GM12878 (cell line): ENCODE measurements at regions not wholly inside any gene's neighbourhood (a gene's known extent, or its start where the extent isn't known, plus 50 kb on each side); places are given as distances from the start of the nearest gene placed in this dataset.

ENCODE experiments used
- ATAC-seq: fragments of 200-7000 bp; cut with Tn5 transposase; 3 replicates; pipeline ENCODE4 v1.9.1; 2020; ENCODE audit warnings: mild to moderate bottlenecking, moderate library complexity
- BruUV-seq: library from RNA; stranded (reverse); fragments of 400-500 nt; replicated peaks from 2 replicates; lab custom pipeline; 2021; lab: Mats Ljungman, UMichigan
- CTCF ChIA-PET: fragments of 300-600 bp; sonication (Branson Sonifier 250); formaldehyde crosslinking; extraction: SDS; loops from one replicate; lab custom pipeline; 2021; ENCODE audit warnings: inconsistent platforms; lab: Yijun Ruan, JAX
- POLR2A ChIA-PET: fragments of 350-600 bp; formaldehyde crosslinking; extraction: SDS; loops from one replicate; lab custom pipeline; 2021; ENCODE audit warnings: inconsistent platforms; lab: Charles Lee
- RAD21 ChIA-PET: fragments of 300-600 bp; sonication (Branson Sonifier 250); formaldehyde crosslinking; loops from one replicate; lab custom pipeline; 2023; ENCODE audit warnings: antibody characterized with exemption; ENCODE audit not compliant: unreplicated experiment; lab: Charles Lee
- SMC1A ChIA-PET: fragments of 300-600 bp; sonication (Branson Sonifier 250); formaldehyde crosslinking; loops from one replicate; lab custom pipeline; 2023; ENCODE audit not compliant: unreplicated experiment, uncharacterized antibody; lab: Charles Lee
- DNase-seq: peaks from one replicate; pipeline ENCODE4 v3.0.0-alpha.2; 2011; ENCODE audit warnings: low read depth, low spot score
- FAIRE-seq: peaks from 3 replicates; lab custom pipeline; 2011; peaks lifted over from hg19 to GRCh38; lab: Jason Lieb, UNC
- H2AFZ ChIP-seq: 2 replicates; pipeline ENCODE4 v1.6.0; 2011; ENCODE audit warnings: low read depth, low read length, control low read depth; ENCODE audit not compliant: control insufficient read depth
- H3K27ac ChIP-seq: 2 replicates; pipeline ENCODE4 v1.5.1; 2011; ENCODE audit warnings: control low read depth; ENCODE audit not compliant: control insufficient read depth, insufficient read depth
- H3K27me3 ChIP-seq, 2 experiments: replicated peaks in 1 of 2; 2 replicates each; pipeline versions ENCODE4 v1.6.0 to v1.6.1; 2011; ENCODE audit warnings: low read length in 1 of 2; ENCODE audit not compliant: control insufficient read depth in 2 of 2, insufficient read depth in 2 of 2
- H3K36me3 ChIP-seq, 2 experiments: 2 replicates each; pipeline ENCODE4 v1.5.1; 2011; ENCODE audit warnings: low read length in 1 of 2; ENCODE audit not compliant: control insufficient read depth in 2 of 2, insufficient read depth in 2 of 2
- H3K4me1 ChIP-seq: 2 replicates; pipeline ENCODE4 v1.6.1; 2011; ENCODE audit warnings: mild to moderate bottlenecking, low read length, moderate library complexity, mixed read lengths; ENCODE audit not compliant: control insufficient read depth, insufficient read depth
- H3K4me2 ChIP-seq: 2 replicates; pipeline ENCODE4 v1.6.0; 2011; ENCODE audit warnings: control low read depth; ENCODE audit not compliant: control insufficient read depth, insufficient read depth
- H3K4me3 ChIP-seq: fragments of 200-600 bp; sonication (generic); 2 replicates; pipeline ENCODE4 v1.5.1; 2016
- H3K79me2 ChIP-seq: 2 replicates; pipeline ENCODE4 v1.6.0; 2011; ENCODE audit warnings: low read length; ENCODE audit not compliant: control insufficient read depth, insufficient read depth
- H3K9ac ChIP-seq: 2 replicates; pipeline ENCODE4 v1.8.0; 2011; ENCODE audit warnings: low read length, control low read depth, mixed read lengths; ENCODE audit not compliant: control insufficient read depth, insufficient read depth
- H3K9me3 ChIP-seq: replicated peaks from 3 replicates; pipeline ENCODE4 v1.5.1; 2011; ENCODE audit warnings: mild to moderate bottlenecking, low read length; ENCODE audit not compliant: control insufficient read depth, insufficient read depth
- H4K20me1 ChIP-seq: 2 replicates; pipeline ENCODE4 v1.6.0; 2011; ENCODE audit not compliant: control insufficient read depth, insufficient read depth
- CHD2 ChIP-seq: IDR thresholded peaks from 2 replicates; pipeline ENCODE4 v1.6.1; 2011; ENCODE audit warnings: low read depth, low read length, improper control_type of control experiment, borderline replicate concordance
- EZH2 ChIP-seq: IDR thresholded peaks from 2 replicates; pipeline ENCODE4 v1.6.1; 2012; ENCODE audit warnings: low read depth, mild to moderate bottlenecking, control low read depth, inconsistent platforms, low read length, borderline replicate concordance; ENCODE audit not compliant: control insufficient read depth
- FOXM1 ChIP-seq: IDR thresholded peaks from 2 replicates; pipeline ENCODE4 v1.6.1; 2012; ENCODE audit warnings: low read depth, mild to moderate bottlenecking, inconsistent platforms, low read length, moderate library complexity
- IKZF1 ChIP-seq: fragments of 450-650 bp; conservative IDR thresholded peaks from 2 replicates; pipeline ENCODE4 v1.6.1; 2017; ENCODE audit warnings: antibody characterized with exemption, mild to moderate bottlenecking
- NR2C1 ChIP-seq: fragments of 450-650 bp; IDR thresholded peaks from 2 replicates; pipeline ENCODE4 v1.6.1; 2017; ENCODE audit warnings: antibody characterized with exemption, mild to moderate bottlenecking, moderate library complexity
- PAX5 ChIP-seq: IDR thresholded peaks from 2 replicates; pipeline ENCODE4 v1.6.1; 2011; ENCODE audit warnings: low read depth, low read length, borderline replicate concordance
- RB1 ChIP-seq: fragments of 450-650 bp; formaldehyde crosslinking; IDR thresholded peaks from 2 replicates; pipeline ENCODE4 v1.6.1; 2017; ENCODE audit warnings: mild to moderate bottlenecking, borderline replicate concordance
- SPI1 ChIP-seq: IDR thresholded peaks from 2 replicates; pipeline ENCODE4 v1.6.1; 2011; ENCODE audit warnings: low read depth, mild to moderate bottlenecking, low read length, moderate library complexity, borderline replicate concordance; ENCODE audit not compliant: insufficient read depth
- WGBS: methylation state at CpG from one replicate; pipeline ENCODE4 v1.1.6; 2016; ENCODE audit warnings: low lambda C conversion rate; ENCODE audit not compliant: insufficient replicate concordance, insufficient coverage; ENCODE audit errors: missing lambda C conversion rate; 5-methylcytosine and 5-hydroxymethylcytosine counted together
- in situ Hi-C: fragments of 300-500 bp; cut with MboI; formaldehyde crosslinking; loops from 9 replicates; pipeline ENCODE4 v1.14.3; 2018; ENCODE audit warnings: mixed read lengths
- intact Hi-C: fragments of 100-400 bp; cut with micrococcal nuclease; formaldehyde crosslinking; loops from one replicate; pipeline ENCODE4 v1.14.2; 2022; ENCODE audit not compliant: unreplicated experiment
- TF ChIP-seq, protein P1 (sequence below): fragments of 450-650 bp; IDR thresholded peaks from 2 replicates; pipeline ENCODE4 v1.6.1; 2017; ENCODE audit warnings: mild to moderate bottlenecking, low read depth, inconsistent platforms; ENCODE audit not compliant: poor library complexity, severe bottlenecking
- TF ChIP-seq, protein P2 (sequence below): fragments of 150-350 bp; IDR thresholded peaks from 2 replicates; pipeline ENCODE4 v1.6.1; 2014; ENCODE audit warnings: mild to moderate bottlenecking, low read depth, low read length
- TF ChIP-seq, protein P3 (sequence below): fragments of 450-650 bp; IDR thresholded peaks from 2 replicates; pipeline ENCODE4 v1.6.1; 2014; ENCODE audit warnings: mild to moderate bottlenecking

DNA sequence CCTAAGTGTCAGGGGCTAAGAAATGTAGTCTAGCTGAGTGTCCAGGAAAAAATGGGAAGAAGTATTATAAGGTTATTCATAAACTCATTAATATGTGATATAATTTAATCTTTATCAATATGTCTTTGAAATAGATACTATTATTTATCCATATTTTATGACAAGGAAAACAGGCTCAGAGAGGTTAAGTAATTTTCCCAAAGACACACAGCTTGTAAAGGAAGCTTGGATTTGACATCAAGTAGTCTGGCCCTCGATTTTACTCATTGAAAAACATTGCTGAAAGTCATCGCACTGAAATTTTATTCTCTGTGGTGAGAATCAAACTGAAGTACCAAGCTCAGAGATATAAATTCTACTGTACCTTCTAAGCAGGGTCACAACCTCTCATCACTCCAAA lies 276.9 kb downstream of the MSX2 start (continued):
- TF ChIP-seq SPI1, result no peak
- TF ChIP-seq, protein P1, sequence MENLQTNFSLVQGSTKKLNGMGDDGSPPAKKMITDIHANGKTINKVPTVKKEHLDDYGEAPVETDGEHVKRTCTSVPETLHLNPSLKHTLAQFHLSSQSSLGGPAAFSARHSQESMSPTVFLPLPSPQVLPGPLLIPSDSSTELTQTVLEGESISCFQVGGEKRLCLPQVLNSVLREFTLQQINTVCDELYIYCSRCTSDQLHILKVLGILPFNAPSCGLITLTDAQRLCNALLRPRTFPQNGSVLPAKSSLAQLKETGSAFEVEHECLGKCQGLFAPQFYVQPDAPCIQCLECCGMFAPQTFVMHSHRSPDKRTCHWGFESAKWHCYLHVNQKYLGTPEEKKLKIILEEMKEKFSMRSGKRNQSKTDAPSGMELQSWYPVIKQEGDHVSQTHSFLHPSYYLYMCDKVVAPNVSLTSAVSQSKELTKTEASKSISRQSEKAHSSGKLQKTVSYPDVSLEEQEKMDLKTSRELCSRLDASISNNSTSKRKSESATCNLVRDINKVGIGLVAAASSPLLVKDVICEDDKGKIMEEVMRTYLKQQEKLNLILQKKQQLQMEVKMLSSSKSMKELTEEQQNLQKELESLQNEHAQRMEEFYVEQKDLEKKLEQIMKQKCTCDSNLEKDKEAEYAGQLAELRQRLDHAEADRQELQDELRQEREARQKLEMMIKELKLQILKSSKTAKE, result no peak
- TF ChIP-seq NR2C1, result no peak
- no peak for TF ChIP-seq IKZF1
- TF ChIP-seq EZH2, result no peak
- TF ChIP-seq, all 136 proteins: peak for 0

DNA sequence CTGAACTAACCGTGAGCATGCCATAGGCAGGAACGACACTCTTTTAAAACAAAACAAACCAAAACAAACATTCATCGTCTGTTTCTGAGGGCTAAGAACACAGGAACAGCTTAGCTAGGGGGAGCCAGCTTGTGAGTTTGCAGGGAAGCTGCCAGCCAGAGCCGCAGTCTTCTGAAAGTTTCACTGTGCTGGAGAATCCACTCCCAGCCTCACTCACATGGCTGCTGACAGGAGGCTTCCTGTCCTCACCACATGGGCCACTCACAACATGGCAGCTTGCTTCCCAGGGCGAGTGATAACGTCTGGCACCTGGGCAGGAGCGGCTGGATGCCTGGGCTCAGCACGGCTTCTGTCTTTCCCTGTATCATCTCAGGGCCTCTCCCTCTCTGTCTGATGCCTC lies 275.2 kb downstream of the MSX2 start:
- H3K36me3 ChIP-seq, result no peaks in the 10 kb centered on the region
- no peak for DNase-seq
- ChIA-PET POLR2A (no interaction called here), RAD21 (no interaction called here), SMC1A (no interaction called here), CTCF (no interaction called here)
- H4K20me1 ChIP-seq, result no peaks in the 10 kb centered on the region
- in situ Hi-C loops (no loop called here), intact Hi-C loops (no loop called here)
- FAIRE-seq, result no peak
- no peak overlapping the region for H3K4me3 ChIP-seq
- no peak overlapping the region for H3K4me2 ChIP-seq
- BruUV-seq, result no TSS peak
- ATAC-seq, result no peak
- H2AFZ ChIP-seq, result no peak overlapping the region
- 38% methylated on average over 8 of the region's 8 CpGs for WGBS
- H3K27me3 ChIP-seq, result no peaks in the 10 kb centered on the region
- no peaks in the 10 kb centered on the region; the same call in 2 of the 3 replicates for H3K9me3 ChIP-seq
- no peaks in the 10 kb centered on the region for H3K4me1 ChIP-seq
- H3K9ac ChIP-seq, result no peak overlapping the region
- no peak overlapping the region for H3K27ac ChIP-seq
- TF ChIP-seq FOXM1, result no peak
- no peak for TF ChIP-seq RB1
- no peak for TF ChIP-seq CHD2
- TF ChIP-seq PAX5, result no peak
- TF ChIP-seq, protein P2, sequence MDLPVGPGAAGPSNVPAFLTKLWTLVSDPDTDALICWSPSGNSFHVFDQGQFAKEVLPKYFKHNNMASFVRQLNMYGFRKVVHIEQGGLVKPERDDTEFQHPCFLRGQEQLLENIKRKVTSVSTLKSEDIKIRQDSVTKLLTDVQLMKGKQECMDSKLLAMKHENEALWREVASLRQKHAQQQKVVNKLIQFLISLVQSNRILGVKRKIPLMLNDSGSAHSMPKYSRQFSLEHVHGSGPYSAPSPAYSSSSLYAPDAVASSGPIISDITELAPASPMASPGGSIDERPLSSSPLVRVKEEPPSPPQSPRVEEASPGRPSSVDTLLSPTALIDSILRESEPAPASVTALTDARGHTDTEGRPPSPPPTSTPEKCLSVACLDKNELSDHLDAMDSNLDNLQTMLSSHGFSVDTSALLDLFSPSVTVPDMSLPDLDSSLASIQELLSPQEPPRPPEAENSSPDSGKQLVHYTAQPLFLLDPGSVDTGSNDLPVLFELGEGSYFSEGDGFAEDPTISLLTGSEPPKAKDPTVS, result no peak
- TF ChIP-seq, protein P3, sequence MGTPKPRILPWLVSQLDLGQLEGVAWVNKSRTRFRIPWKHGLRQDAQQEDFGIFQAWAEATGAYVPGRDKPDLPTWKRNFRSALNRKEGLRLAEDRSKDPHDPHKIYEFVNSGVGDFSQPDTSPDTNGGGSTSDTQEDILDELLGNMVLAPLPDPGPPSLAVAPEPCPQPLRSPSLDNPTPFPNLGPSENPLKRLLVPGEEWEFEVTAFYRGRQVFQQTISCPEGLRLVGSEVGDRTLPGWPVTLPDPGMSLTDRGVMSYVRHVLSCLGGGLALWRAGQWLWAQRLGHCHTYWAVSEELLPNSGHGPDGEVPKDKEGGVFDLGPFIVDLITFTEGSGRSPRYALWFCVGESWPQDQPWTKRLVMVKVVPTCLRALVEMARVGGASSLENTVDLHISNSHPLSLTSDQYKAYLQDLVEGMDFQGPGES, result no peak
- H3K79me2 ChIP-seq, result no peaks in the 10 kb centered on the region
